ENCODE measurements at regions not wholly inside any gene's neighbourhood (a gene's known extent, or its start where the extent isn't known, plus 50 kb on each side); places are given as distances from the start of the nearest gene placed in this dataset.
A peak's percentile ranks its signal among the peaks of the same experiment; 100 is the strongest.

GRCh38 chr5:118320121-118320520 is 668.2 kb downstream of the DTWD2 start:
- 95 to 98% methylated on average over 4 of the region's 4 CpGs for WGBS, 2 donors
- no peaks in the 10 kb centered on the region for H3K4me1 ChIP-seq (ENCODE audit: control insufficient read depth in 5 of 5, insufficient read depth in 5 of 5, low read length in 5 of 5)
- no peak overlapping the region for H3K4me3 ChIP-seq
- DNase-seq (no peak), ATAC-seq (ENCODE audit: insufficient read depth, low FRiP score) (no peak)
- no peaks in the 10 kb centered on the region for H3K36me3 ChIP-seq (ENCODE audit: control insufficient read depth in 4 of 4, insufficient read depth in 4 of 4, low read length in 4 of 4)
- H3K27me3 ChIP-seq (ENCODE audit: control insufficient read depth in 3 of 3, insufficient read depth in 3 of 3, low read length in 2 of 3), result no peaks in the 10 kb centered on the region
- no peak overlapping the region for H3K27ac ChIP-seq (ENCODE audit: low read depth in 1 of 2, low read length in 1 of 2)
- H3K9ac ChIP-seq (ENCODE audit: insufficient read depth in 1 of 2, low read length in 2 of 2), result no peak overlapping the region
- no peak for TF ChIP-seq CTCF (IDR thresholded peaks at IDR 0.05; ENCODE audit: control extremely low read depth, extremely low read depth)
- peaks cover 0 to 6% (median 2%) of the 10 kb centered on the region in 4 donors for H3K9me3 ChIP-seq (ENCODE audit: control insufficient read depth in 4 of 4, insufficient read depth in 3 of 4, low read length in 3 of 4)

- H3K4me3 ChIP-seq, result no peak overlapping the region
- H3K36me3 ChIP-seq (ENCODE audit: control insufficient read depth in 4 of 4, insufficient read depth in 4 of 4, low read length in 4 of 4), result no peaks in the 10 kb centered on the region
- H3K27ac ChIP-seq (ENCODE audit: low read depth in 1 of 2, low read length in 1 of 2), result no peak overlapping the region
- no peak overlapping the region for H3K9ac ChIP-seq (ENCODE audit: insufficient read depth in 1 of 2, low read length in 2 of 2)
- ATAC-seq (ENCODE audit: insufficient read depth, low FRiP score) (no peak), DNase-seq (peak in 2 of 3 donors; percentile 20 to 49)
- TF ChIP-seq CTCF (IDR thresholded peaks at IDR 0.05; ENCODE audit: control extremely low read depth, extremely low read depth), result no peak
- no peaks in the 10 kb centered on the region for H3K27me3 ChIP-seq (ENCODE audit: control insufficient read depth in 3 of 3, insufficient read depth in 3 of 3, low read length in 2 of 3)
- peaks cover 0 to 4% (median 0%) of the 10 kb centered on the region in 5 donors for H3K4me1 ChIP-seq (ENCODE audit: control insufficient read depth in 5 of 5, insufficient read depth in 5 of 5, low read length in 5 of 5)
- WGBS, 2 donors, result 73 to 85% methylated on average over 3 of the region's 3 CpGs
- H3K9me3 ChIP-seq (ENCODE audit: control insufficient read depth in 4 of 4, insufficient read depth in 3 of 4, low read length in 3 of 4), result no peaks in the 10 kb centered on the region
Measured at GRCh38 chr5:118314931-118315330, 673.4 kb downstream of the DTWD2 start.

GRCh38 chr5:118311103-118311819 is 677.1 kb downstream of the DTWD2 start:
- WGBS, 2 donors, result 90 to 94% methylated on average over 5 of the region's 5 CpGs
- ATAC-seq (ENCODE audit: insufficient read depth, low FRiP score), result no peak

More at GRCh38 chr5:118311103-118311819, 677.1 kb downstream of the DTWD2 start:
- TF ChIP-seq CTCF (IDR thresholded peaks at IDR 0.05; ENCODE audit: control extremely low read depth, extremely low read depth), result no peak
- DNase-seq, result no peak
- Histone ChIP-seq H3K4me1 (ENCODE audit: control insufficient read depth in 5 of 5, insufficient read depth in 5 of 5, low read length in 5 of 5) (peaks cover 0 to 4% (median 0%) of the 10 kb centered on the region in 5 donors), H3K27me3 (ENCODE audit: control insufficient read depth in 3 of 3, insufficient read depth in 3 of 3, low read length in 2 of 3) (no peaks in the 10 kb centered on the region), H3K4me3 (no peak overlapping the region), H3K36me3 (ENCODE audit: control insufficient read depth in 4 of 4, insufficient read depth in 4 of 4, low read length in 4 of 4) (no peaks in the 10 kb centered on the region), H3K27ac (ENCODE audit: low read depth in 1 of 2, low read length in 1 of 2) (no peak overlapping the region), H3K9me3 (ENCODE audit: control insufficient read depth in 4 of 4, insufficient read depth in 3 of 4, low read length in 3 of 4) (no peaks in the 10 kb centered on the region), H3K9ac (ENCODE audit: insufficient read depth in 1 of 2, low read length in 2 of 2) (no peak overlapping the region)
